Heart right ventricle (tissue), 16 donors: ENCODE measurements at regions not wholly inside any gene's neighbourhood (a gene's known extent, or its start where the extent isn't known, plus 50 kb on each side); places are given as distances from the start of the nearest gene placed in this dataset.

Experiments
- ATAC-seq, 8 donors: fragments of 200-7000 bp; cut with Tn5 transposase; one replicate each; pipeline ENCODE4 v1.9.1; 2020; ENCODE audit warnings: mild to moderate bottlenecking in 8 of 8, moderate library complexity in 8 of 8, moderate number of reproducible peaks in 1 of 8
- DNase-seq, 2 donors: peaks; one replicate each; pipeline ENCODE4 v3.0.0-alpha.2; 2020
- H3K27ac ChIP-seq, 10 donors: fragments of 200-600 bp; sonication (generic) in 2 of 10; one replicate each; pipeline versions ENCODE4 v1.5.0 to v1.8.0; 2020 to 2022; ENCODE audit warnings: mild to moderate bottlenecking in 3 of 10
- H3K27me3 ChIP-seq, 7 donors: fragments of 200-600 bp; one replicate each; pipeline ENCODE4 v1.8.0; 2021 to 2022; ENCODE audit warnings: mild to moderate bottlenecking in 2 of 7
- H3K36me3 ChIP-seq, 9 donors: fragments of 200-600 bp; sonication (generic) in 1 of 9; one replicate each; pipeline versions ENCODE4 v1.5.0 to v1.8.0; 2020 to 2022; ENCODE audit warnings: mild to moderate bottlenecking in 2 of 9
- H3K4me1 ChIP-seq, 9 donors: fragments of 200-600 bp; sonication (generic) in 1 of 9; one replicate each; pipeline versions ENCODE4 v1.5.0 to v1.8.0; 2020 to 2022; ENCODE audit warnings: mild to moderate bottlenecking in 4 of 9
- H3K4me3 ChIP-seq, 10 donors: fragments of 200-600 bp; sonication (generic) in 2 of 10; one replicate each; pipeline versions ENCODE4 v1.5.0 to v1.8.0; 2020 to 2022; ENCODE audit warnings: mild to moderate bottlenecking in 7 of 10, moderate library complexity in 2 of 10
- H3K9me3 ChIP-seq, 11 donors: fragments of 200-600 bp in 10 of 11; sonication (generic) in 2 of 11; one replicate each; pipeline versions ENCODE4 v1.5.0 to v1.8.0; 2013 to 2022; ENCODE audit warnings: mild to moderate bottlenecking in 2 of 11, control low read depth in 1 of 11, moderate library complexity in 1 of 11
- WGBS, 2 donors: extraction: QIAGEN DNeasy Blood & Tissue Kit; methylation state at CpG; one replicate each; pipeline ENCODE4 v1.1.7; 2013; ENCODE audit warnings: inconsistent platforms in 1 of 2; 5-methylcytosine and 5-hydroxymethylcytosine counted together
- intact Hi-C, 10 donors: fragments of 100-400 bp; cut with DNase I; formaldehyde crosslinking; loops; one replicate each; pipeline versions ENCODE4 v1.11.1 to v1.14.2; 2022
- TF ChIP-seq, protein P1 (sequence below), 9 donors: fragments of 200-600 bp; sonication (generic) in 2 of 9; IDR thresholded peaks; one replicate each; pipeline versions ENCODE4 v1.5.0 to v1.8.0; 2021 to 2022; ENCODE audit warnings: antibody characterized with exemption in 9 of 9, mild to moderate bottlenecking in 5 of 9, moderate library complexity in 1 of 9
- donor health status: Arrhythmogenic right ventricular cardiomyopathy.
- donor health status: ischemic (EF 13 %, LVEDD 7.1; RV severe dilation, severe dysfunction).
- donor health status: healthy with polysubstance abuse.
- donor health status: DM: no; HTN: yes; CAD: no.
- donor health status: DM: no; HTN: no; CAD: no.
- donor health status: ischemic (EF 25% LVEDD 6.9; RV normal size, moderate dysfunction).
- donor health status: ischemic (EF 25% LVEDD 5.7; RV mildly dilated, moderate dysfunction).
- donor health status: healthy.
- donor health status: DM: yes; HTN: yes; CAD: no.
- donor health status: Ischemic cardiomyopathy.
- donor health status: ischemic (EF 35%, LVEDD 5.7; RV mildly dilated, moderate dysfunction).
- donor health status: nonischemic (EF 11% LVEDD 7.7; RV severe dilation, severe dysfunction).
- donor health status: DM: yes; HTN: yes; CAD: no.
- donor health status: PGD.
- donor health status: ischemic (EF 29% LVEDD 5.4; RV normal size, mild dysfunction).
- donor health status: nonischemic (EF 23%, LVEDD 6.1; RV moderate dilation, normal function).

DNA sequence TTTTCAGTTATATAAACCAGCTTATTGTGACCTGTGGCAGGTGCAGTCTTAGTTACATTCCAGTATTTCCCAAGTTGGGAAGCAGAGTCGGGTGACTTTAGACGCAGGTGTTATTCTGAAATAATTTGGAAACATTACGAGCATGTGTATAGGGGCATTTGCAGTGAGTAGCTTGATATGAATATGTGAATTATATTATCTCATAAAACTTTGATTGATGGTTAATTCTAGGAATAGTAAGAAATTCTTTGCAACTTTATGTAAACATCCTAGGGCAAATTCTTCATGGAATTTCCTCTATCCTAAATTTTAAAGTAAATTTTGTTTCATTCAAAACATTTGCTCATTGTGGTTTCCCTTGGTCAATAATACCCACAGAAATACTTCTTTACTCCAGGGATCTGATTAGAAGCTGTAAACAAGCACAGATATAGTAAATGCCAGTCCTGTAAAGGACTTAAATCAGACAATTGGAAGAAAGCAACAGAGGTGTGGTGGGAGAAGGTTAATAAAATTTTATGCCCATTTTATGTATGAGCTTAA, 580.6 kb upstream of the CDH2 start:
- DNase-seq = no peak
- H3K27ac ChIP-seq = no peak overlapping the region
- no peaks in the 10 kb centered on the region for H3K4me1 ChIP-seq
- H3K27me3 ChIP-seq = no peaks in the 10 kb centered on the region
- peaks cover 0 to 8% (median 0%) of the 10 kb centered on the region in 11 donors for H3K9me3 ChIP-seq
- no peak for ATAC-seq
- WGBS, 2 donors = 95 to 96% methylated on average over 3 of the region's 3 CpGs
- intact Hi-C loops = no loop called here
- H3K4me3 ChIP-seq = no peak overlapping the region
- TF ChIP-seq, protein P1, sequence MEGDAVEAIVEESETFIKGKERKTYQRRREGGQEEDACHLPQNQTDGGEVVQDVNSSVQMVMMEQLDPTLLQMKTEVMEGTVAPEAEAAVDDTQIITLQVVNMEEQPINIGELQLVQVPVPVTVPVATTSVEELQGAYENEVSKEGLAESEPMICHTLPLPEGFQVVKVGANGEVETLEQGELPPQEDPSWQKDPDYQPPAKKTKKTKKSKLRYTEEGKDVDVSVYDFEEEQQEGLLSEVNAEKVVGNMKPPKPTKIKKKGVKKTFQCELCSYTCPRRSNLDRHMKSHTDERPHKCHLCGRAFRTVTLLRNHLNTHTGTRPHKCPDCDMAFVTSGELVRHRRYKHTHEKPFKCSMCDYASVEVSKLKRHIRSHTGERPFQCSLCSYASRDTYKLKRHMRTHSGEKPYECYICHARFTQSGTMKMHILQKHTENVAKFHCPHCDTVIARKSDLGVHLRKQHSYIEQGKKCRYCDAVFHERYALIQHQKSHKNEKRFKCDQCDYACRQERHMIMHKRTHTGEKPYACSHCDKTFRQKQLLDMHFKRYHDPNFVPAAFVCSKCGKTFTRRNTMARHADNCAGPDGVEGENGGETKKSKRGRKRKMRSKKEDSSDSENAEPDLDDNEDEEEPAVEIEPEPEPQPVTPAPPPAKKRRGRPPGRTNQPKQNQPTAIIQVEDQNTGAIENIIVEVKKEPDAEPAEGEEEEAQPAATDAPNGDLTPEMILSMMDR (IDR thresholded peaks at IDR 0.05) = no peak
- no peaks in the 10 kb centered on the region for H3K36me3 ChIP-seq

DNA sequence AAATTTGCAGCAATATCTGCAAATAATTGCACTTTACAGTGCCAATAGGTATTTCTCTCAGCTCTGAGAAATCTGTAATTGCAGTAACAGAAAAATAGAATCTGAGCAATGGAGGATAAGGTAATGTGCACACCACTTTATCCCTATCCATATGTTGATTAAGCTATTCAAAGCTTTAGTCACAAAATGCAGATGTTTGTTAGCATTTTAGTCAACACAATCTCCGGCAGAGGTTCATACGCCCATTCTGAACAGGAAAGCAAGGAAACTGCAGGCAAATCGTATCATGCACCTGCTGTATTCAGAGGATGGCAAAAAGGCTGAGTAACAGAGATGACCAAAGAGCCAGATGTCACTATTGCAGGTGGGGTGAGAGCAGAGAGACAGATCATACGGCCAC, 566.2 kb upstream of the CDH2 start:
- Histone ChIP-seq H3K4me1 (no peaks in the 10 kb centered on the region), H3K36me3 (no peaks in the 10 kb centered on the region), H3K4me3 (no peak overlapping the region), H3K27ac (no peak overlapping the region), H3K27me3 (no peaks in the 10 kb centered on the region), H3K9me3 (peaks cover 0 to 5% (median 0%) of the 10 kb centered on the region in 11 donors)
- no peak for DNase-seq
- intact Hi-C loops = no loop called here
- 82 to 86% methylated on average over 4 of the region's 4 CpGs for WGBS, 2 donors
- no peak for ATAC-seq
- TF ChIP-seq, protein P1 (IDR thresholded peaks at IDR 0.05) = no peak

DNA sequence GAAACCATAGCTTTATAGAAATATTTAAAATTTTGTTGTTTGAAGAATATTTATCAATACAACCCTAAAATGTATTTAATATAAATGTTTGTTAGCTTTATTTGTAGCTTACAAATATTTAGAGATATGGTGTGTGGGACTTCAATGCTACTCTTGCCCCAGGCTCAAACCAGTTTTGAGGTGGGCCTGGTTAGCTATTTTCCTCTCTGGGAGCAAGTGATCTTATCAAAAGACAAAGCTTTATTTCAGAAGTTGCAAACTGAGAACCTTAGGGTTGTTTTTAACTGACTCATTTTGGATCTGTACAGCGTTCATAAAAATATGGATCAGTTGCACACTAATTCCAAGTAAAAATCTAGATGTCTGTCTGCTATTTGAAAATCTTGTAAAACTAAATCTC, 563.6 kb upstream of the CDH2 start:
- 94 to 100% methylated on average over 1 of the region's 1 CpG for WGBS, 2 donors
- TF ChIP-seq, protein P1 (IDR thresholded peaks at IDR 0.05) = no peak
- H3K36me3 ChIP-seq = no peaks in the 10 kb centered on the region

DNA sequence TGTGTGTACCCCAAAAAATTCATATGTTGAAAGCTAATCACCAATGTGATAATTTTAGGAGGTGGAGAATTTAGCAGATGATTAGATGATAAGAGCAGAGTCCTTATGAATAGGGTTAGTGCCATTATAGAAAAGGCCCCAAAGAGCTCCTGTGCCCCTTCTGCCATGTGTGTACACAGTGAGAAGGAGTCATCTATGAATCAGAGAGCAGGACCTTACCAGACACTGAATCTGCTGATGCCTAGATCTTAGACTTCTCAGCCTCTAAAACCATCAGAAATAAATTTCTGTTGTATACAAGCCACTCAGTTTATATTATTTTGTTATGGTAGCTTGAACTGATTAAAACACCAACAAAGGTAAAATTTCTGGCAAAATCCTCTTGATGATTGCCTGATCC, 560.0 kb upstream of the CDH2 start:
- ATAC-seq (no peak), DNase-seq (no peak)
- H3K27me3 ChIP-seq = no peaks in the 10 kb centered on the region
- H3K4me3 ChIP-seq = no peak overlapping the region
- no peaks in the 10 kb centered on the region for H3K36me3 ChIP-seq
- H3K4me1 ChIP-seq = no peaks in the 10 kb centered on the region
- H3K9me3 ChIP-seq = no peaks in the 10 kb centered on the region
- TF ChIP-seq, protein P1 (IDR thresholded peaks at IDR 0.05) = no peak
- intact Hi-C loops = no loop called here
- H3K27ac ChIP-seq = no peak overlapping the region

More for the DNA sequence above, 563.6 kb upstream of the CDH2 start:
- Histone ChIP-seq H3K27me3 (no peaks in the 10 kb centered on the region), H3K4me3 (no peak overlapping the region), H3K9me3 (no peaks in the 10 kb centered on the region), H3K27ac (no peak overlapping the region), H3K4me1 (no peaks in the 10 kb centered on the region)
- ATAC-seq (no peak), DNase-seq (no peak)
- intact Hi-C loops = no loop called here
